Ishikawa (cell line): ENCODE measurements at regions not wholly inside any gene's neighbourhood (a gene's known extent, or its start where the extent isn't known, plus 50 kb on each side); places are given as distances from the start of the nearest gene placed in this dataset.

Source experiments
- CEBPB ChIP-seq: IDR thresholded peaks from 2 replicates; pipeline ENCODE4 v1.6.1; 2012
- CREB1 ChIP-seq: IDR thresholded peaks from 2 replicates; pipeline ENCODE4 v1.6.1; 2012; ENCODE audit warnings: low read depth
- EGR1 ChIP-seq: IDR thresholded peaks from 2 replicates; pipeline ENCODE4 v1.6.1; 2012
- EP300 ChIP-seq: IDR thresholded peaks from 2 replicates; pipeline ENCODE4 v1.6.1; 2012; ENCODE audit warnings: borderline replicate concordance
- FOXM1 ChIP-seq: IDR thresholded peaks from 2 replicates; pipeline ENCODE4 v1.6.1; 2012; ENCODE audit warnings: low read depth, borderline replicate concordance
- NFIC ChIP-seq: IDR thresholded peaks from 2 replicates; pipeline ENCODE4 v1.6.1; 2012
- RAD21 ChIP-seq: IDR thresholded peaks from 2 replicates; pipeline ENCODE4 v1.6.1; 2012; ENCODE audit warnings: low read depth
- TAF1 ChIP-seq: IDR thresholded peaks from 2 replicates; pipeline ENCODE4 v1.6.1; 2012; ENCODE audit warnings: low read depth, mild to moderate bottlenecking
- TCF12 ChIP-seq: IDR thresholded peaks from 2 replicates; pipeline ENCODE4 v1.6.1; 2012; ENCODE audit warnings: low read depth
- TEAD4 ChIP-seq: IDR thresholded peaks from 2 replicates; pipeline ENCODE4 v1.6.1; 2012
- YY1 ChIP-seq: IDR thresholded peaks from 2 replicates; pipeline ENCODE4 v1.6.1; 2012; ENCODE audit warnings: low read depth
- ZBTB7A ChIP-seq: IDR thresholded peaks from 2 replicates; pipeline ENCODE4 v1.6.1; 2012; ENCODE audit warnings: low read depth
- TF ChIP-seq, protein P1 (sequence below): IDR thresholded peaks from 2 replicates; pipeline ENCODE4 v1.6.1; 2012; ENCODE audit warnings: low read depth, mild to moderate bottlenecking
- TF ChIP-seq, protein P2 (sequence below): IDR thresholded peaks from 2 replicates; pipeline ENCODE4 v1.6.1; 2012
- TF ChIP-seq, protein P3 (sequence below): IDR thresholded peaks from 2 replicates; pipeline ENCODE4 v1.6.1; 2012

DNA sequence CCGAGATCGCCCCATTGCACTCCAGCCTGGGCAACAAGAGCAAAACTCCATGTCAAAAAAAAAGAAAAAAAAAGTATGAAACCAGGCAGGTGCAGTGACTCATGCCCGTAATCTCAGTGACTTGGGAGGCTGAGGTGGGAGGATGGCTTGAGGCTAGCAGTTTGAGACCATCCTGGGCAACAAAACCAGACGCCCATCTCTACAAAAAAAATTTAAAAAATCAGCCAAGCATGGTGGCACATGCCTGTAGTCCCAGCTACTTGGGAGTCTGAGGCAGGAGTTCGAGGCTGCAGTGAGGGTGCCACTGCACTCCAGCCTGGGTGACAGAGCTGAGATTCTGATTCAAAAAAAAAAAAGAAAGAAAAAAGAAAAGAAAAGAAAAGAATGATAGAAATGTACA, 277.8 kb downstream of the MYCN start:
- TF ChIP-seq, protein P1, sequence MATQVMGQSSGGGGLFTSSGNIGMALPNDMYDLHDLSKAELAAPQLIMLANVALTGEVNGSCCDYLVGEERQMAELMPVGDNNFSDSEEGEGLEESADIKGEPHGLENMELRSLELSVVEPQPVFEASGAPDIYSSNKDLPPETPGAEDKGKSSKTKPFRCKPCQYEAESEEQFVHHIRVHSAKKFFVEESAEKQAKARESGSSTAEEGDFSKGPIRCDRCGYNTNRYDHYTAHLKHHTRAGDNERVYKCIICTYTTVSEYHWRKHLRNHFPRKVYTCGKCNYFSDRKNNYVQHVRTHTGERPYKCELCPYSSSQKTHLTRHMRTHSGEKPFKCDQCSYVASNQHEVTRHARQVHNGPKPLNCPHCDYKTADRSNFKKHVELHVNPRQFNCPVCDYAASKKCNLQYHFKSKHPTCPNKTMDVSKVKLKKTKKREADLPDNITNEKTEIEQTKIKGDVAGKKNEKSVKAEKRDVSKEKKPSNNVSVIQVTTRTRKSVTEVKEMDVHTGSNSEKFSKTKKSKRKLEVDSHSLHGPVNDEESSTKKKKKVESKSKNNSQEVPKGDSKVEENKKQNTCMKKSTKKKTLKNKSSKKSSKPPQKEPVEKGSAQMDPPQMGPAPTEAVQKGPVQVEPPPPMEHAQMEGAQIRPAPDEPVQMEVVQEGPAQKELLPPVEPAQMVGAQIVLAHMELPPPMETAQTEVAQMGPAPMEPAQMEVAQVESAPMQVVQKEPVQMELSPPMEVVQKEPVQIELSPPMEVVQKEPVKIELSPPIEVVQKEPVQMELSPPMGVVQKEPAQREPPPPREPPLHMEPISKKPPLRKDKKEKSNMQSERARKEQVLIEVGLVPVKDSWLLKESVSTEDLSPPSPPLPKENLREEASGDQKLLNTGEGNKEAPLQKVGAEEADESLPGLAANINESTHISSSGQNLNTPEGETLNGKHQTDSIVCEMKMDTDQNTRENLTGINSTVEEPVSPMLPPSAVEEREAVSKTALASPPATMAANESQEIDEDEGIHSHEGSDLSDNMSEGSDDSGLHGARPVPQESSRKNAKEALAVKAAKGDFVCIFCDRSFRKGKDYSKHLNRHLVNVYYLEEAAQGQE: no peak
- no peak for TF ChIP-seq YY1
- TF ChIP-seq TCF12: no peak
- TF ChIP-seq TAF1: no peak
- TF ChIP-seq NFIC: no peak
- no peak for TF ChIP-seq ZBTB7A
- no peak for TF ChIP-seq EGR1
- no peak for TF ChIP-seq TEAD4
- no peak for TF ChIP-seq CREB1

DNA sequence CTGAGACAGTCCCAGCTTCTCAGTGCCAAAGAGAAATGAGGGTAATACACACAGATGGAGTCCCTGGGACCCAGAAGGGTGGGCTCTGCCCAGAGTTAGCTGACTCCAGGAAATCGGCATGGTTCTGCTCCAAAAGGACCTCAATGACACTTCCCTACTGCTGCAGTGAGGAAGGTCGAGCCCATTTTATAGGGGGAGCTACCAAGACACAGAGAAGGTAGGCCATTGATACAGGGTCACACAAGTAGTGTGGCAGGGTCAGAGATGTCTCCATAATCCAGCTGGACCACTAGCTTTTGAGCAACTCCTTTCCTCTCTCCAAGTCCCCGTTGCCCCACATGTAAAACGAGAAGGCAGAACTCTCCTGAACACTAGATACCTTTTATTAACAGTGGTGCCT, 276.9 kb downstream of the MYCN start:
- TF ChIP-seq TCF12: no peak
- TF ChIP-seq YY1: no peak
- no peak for TF ChIP-seq RAD21
- TF ChIP-seq EP300: no peak
- TF ChIP-seq CREB1: no peak

- no peak for TF ChIP-seq ZBTB7A
- no peak for TF ChIP-seq EP300
- TF ChIP-seq TCF12: no peak
- no peak for TF ChIP-seq RAD21
- TF ChIP-seq, protein P2, sequence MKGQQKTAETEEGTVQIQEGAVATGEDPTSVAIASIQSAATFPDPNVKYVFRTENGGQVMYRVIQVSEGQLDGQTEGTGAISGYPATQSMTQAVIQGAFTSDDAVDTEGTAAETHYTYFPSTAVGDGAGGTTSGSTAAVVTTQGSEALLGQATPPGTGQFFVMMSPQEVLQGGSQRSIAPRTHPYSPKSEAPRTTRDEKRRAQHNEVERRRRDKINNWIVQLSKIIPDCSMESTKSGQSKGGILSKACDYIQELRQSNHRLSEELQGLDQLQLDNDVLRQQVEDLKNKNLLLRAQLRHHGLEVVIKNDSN: no peak
- no peak for TF ChIP-seq CREB1
Measured at GRCh38 chr2:16216558-16216945, 276.2 kb downstream of the MYCN start.

GRCh38 chr2:16215902-16216557, 275.7 kb downstream of the MYCN start:
- TF ChIP-seq EGR1 (no peak), ZBTB7A (no peak), NFIC (no peak), RAD21 (no peak)
- TF ChIP-seq, protein P2: no peak
- TF ChIP-seq, protein P3, sequence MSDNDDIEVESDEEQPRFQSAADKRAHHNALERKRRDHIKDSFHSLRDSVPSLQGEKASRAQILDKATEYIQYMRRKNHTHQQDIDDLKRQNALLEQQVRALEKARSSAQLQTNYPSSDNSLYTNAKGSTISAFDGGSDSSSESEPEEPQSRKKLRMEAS: no peak

DNA sequence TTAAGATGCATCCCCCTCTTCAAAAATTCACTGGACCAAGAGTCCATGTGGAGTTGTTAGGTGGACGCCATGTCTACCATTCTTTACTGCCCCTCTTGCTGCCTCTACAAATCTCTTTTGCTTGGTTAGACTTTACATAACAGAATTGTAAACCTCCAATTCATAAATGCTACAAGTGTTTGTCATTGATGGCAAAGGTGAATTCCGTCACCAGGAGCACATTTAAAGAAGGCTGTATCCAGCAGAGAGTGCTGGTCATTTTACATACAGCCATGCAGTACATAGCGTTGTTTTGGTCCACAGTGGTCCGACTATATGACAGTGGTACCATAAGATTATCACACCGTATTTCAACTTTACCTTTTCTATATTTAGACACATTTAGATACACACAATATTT, 274.5 kb downstream of the MYCN start:
- TF ChIP-seq NFIC (no peak), CREB1 (no peak), EGR1 (no peak), EP300 (no peak), FOXM1 (no peak), TEAD4 (no peak)

DNA sequence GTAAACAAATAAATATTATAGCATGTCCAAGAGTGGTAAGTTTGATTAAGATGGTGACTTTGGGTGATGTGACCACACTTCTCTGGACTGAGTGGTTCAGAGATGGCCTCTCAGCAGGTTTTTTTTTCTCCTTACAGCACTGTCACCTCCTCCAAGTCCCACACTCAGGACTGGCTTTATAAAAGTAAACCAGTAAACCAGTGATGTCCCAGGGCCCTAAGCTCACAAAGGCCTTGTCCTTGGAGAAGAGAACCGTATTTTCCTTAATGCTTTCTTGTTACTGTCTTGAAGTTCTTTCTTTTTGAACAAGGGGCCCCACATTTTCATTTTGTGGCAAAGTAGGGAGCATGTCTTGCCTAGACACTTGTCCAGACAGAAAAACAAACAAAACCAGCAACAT, 274.0 kb downstream of the MYCN start:
- TF ChIP-seq ZBTB7A: no peak
- no peak for TF ChIP-seq TEAD4
- TF ChIP-seq, protein P2: no peak
- TF ChIP-seq RAD21: no peak
- TF ChIP-seq EGR1: no peak
- no peak for TF ChIP-seq TCF12
- TF ChIP-seq, protein P3: no peak
- no peak for TF ChIP-seq FOXM1
- no peak for TF ChIP-seq YY1
- TF ChIP-seq TAF1: no peak
- TF ChIP-seq CEBPB: no peak
- no peak for TF ChIP-seq EP300
- no peak for TF ChIP-seq CREB1
- no peak for TF ChIP-seq NFIC
- TF ChIP-seq, protein P1: no peak

DNA sequence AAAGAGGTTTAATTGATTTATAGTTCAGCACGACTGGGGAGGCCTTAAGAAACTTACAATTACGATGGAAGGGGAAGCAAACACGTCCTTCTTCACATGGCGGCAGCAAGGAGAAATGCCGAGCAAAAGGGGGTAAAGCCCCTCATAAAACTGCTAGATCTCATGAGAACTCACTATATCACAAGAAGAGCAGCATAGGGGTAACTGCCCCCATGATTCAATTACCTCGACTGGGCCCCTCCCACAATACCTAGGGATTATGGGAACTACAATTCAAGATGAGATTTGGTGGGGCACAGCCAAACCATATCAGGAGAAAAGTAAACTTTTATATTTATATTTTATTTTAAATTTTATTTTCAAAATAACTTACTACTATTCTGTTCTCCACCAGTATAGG, 272.0 kb downstream of the MYCN start:
- TF ChIP-seq ZBTB7A (no peak), YY1 (no peak), CEBPB (no peak), TAF1 (no peak), RAD21 (no peak), EP300 (no peak)
- TF ChIP-seq, protein P1: no peak
